Tongue (tissue), 1 donor: ENCODE measurements at regions not wholly inside any gene's neighbourhood (a gene's known extent, or its start where the extent isn't known, plus 50 kb on each side); places are given as distances from the start of the nearest gene placed in this dataset.
A peak's percentile ranks its signal among the peaks of the same experiment; 100 is the strongest.
"Not testable (repeated sequence)": the region's sequence is repeated elsewhere in the genome, so short reads cannot be mapped to it uniquely, and the experiment has no call there.

Experiments used
- DNase-seq: peaks from one replicate; pipeline ENCODE4 v3.0.0-alpha.2; 2015

GRCh38 chr3:166519443-166519842 is 682.2 kb upstream of the BCHE start:
- DNase-seq = no peak

DNA sequence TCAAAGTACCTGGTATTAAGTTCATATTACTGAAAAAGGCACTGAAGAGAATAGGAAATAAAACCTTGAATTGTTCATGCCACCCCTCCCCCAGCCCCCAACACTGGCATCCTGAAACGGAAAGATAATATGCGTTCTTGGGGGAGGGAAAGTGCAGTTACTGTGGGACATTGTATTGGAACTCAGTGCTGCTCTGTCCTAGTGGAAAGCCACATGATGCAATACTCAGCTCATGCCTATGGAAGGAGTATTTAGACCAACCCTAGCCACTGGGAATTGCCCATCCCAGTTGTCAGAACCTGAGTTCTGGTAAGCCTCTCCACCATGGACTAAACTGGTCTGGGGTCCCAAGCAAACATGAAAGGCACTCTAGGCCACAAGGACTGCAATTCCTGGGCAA is 680.8 kb upstream of the BCHE start:
- no peak for DNase-seq

DNA sequence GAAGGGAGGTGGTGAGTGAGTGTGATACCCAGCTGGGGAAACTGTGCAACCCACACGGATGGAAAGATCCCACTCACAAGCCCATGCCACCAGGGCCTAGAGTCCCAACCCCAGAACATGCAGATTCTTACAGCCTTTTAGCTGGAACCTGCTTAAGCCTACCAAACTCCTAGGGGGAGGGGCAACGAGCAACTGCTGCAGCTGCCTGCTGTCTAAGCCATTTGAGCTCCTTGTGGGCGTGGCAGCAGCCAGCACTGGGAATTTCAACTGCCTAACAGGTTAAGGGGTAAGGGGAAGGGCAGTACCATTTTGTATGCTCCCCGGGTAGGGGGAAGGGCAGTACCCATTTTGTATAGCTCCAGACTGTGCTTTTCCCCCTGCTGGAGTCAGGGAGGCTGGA is 673.2 kb upstream of the BCHE start:
- peak; percentile 9 for DNase-seq

- DNase-seq = not testable (repeated sequence)
Observed at GRCh38 chr3:166500420-166500819, 663.2 kb upstream of the BCHE start.

GRCh38 chr3:166499636-166500035 is 662.4 kb upstream of the BCHE start:
- no peak for DNase-seq

GRCh38 chr3:166498446-166498845 is 661.2 kb upstream of the BCHE start:
- DNase-seq = no peak

GRCh38 chr3:166489826-166490225 is 652.6 kb upstream of the BCHE start:
- no peak for DNase-seq

GRCh38 chr3:166488977-166489672 is 651.9 kb upstream of the BCHE start:
- no peak for DNase-seq

DNA sequence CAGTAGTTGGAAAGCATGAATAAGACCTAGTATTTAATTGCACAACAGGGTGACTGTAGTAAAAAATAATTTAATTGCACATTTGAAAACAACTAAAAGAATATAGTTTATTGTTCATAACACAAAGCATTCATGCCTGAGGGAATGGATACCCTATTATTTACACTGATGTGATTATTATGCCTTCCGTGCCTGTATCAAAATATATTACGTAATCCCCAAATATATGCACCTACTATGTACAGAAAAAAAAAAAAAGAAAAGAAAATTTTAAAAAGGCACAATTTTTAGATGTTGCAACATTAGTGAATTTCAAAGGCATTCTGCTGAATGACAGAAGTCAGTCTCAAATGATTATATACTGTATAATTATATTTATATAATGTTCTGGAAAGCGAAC is 647.2 kb upstream of the BCHE start:
- no peak for DNase-seq

GRCh38 chr3:166481340-166481739 is 644.1 kb upstream of the BCHE start:
- no peak for DNase-seq

- no peak for DNase-seq
Observed at GRCh38 chr3:166478356-166478755, 641.1 kb upstream of the BCHE start.

DNA sequence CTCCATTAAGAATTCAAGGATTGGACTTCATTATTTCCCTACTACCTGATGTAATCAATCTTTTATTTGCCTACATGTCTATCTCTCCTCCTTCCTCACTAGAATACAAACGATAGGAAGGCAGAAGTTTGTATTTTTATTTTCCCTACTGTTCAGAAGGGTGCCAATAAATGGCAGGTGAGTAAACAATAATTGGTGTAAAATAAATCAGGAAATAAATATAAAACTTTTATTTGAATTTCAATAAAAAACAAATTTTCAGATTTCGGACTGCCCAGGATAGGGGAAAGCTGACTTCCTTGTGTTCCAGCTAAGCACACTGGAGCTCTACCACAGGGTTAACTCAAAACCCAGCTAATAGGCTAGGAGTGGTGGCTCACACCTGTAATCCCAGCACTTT is 636.3 kb upstream of the BCHE start:
- DNase-seq = no peak

DNA sequence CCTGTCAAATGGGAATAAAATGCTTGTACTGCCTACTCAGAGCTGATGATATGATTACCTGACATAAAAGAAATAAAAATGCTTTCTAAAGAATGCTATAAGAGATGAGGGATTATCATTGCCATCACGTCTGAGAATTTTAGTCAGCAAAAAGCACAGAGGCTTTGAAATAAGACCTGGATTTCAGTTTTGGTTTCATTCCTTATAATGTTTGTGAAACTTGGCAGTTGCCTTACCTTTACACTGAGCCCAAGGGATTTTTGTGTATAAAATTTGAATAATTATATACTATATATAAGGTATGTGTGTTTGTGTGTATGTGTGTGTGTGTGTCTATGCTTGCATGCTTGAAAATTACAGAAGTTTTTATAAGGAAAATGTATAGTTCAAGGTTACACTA is 634.8 kb upstream of the BCHE start:
- DNase-seq = no peak

GRCh38 chr3:166471074-166471767 is 634.0 kb upstream of the BCHE start:
- no peak for DNase-seq

- DNase-seq = peak; percentile 4
Observed at GRCh38 chr3:166462891-166463470, 625.8 kb upstream of the BCHE start.

- no peak for DNase-seq
Observed at GRCh38 chr3:166461626-166462025, 624.4 kb upstream of the BCHE start.

- no peak for DNase-seq
Observed at GRCh38 chr3:166457382-166457781, 620.2 kb upstream of the BCHE start.

DNA sequence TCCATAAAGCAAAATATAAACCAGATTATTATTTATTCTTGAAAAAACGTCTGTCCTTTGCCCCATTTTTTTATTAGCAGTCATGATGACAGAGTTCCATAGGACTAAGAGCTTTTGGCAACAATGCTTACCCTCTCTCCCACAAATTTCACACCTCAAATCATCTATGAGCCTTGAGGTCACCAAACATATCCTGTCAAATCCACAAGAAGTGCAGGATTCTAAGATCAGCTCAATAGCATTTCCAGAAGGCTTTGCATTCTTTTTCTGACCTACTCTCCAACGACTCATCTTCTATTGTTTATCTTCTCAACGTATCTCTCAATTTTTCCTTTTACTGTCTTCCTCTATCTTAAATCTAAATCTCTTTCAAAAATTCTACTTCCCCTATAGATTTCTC is 619.1 kb upstream of the BCHE start:
- no peak for DNase-seq

- DNase-seq = no peak
Observed at GRCh38 chr3:166455744-166456143, 618.5 kb upstream of the BCHE start.

DNA sequence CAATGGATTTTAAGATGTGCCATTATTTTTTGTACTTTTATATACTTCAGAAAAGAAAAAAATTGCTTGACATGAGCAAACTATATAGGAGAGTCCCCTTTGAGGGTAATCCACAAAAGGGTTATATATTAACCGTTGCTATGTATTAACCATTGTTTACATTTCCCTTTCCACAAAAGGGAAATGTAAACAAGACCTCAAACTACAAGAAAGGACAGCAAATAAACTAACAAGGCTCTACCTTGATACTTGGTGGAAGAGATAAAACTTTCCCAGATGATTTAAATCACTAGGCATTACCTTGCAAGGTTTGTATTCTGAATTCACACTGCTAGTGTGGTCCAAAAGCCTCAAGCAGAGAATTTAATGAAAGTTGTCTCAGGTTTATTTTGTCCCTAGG is 616.3 kb upstream of the BCHE start:
- DNase-seq = no peak

- no peak for DNase-seq
Observed at GRCh38 chr3:166451997-166452396, 614.8 kb upstream of the BCHE start.

GRCh38 chr3:166447513-166447912 is 610.3 kb upstream of the BCHE start:
- no peak for DNase-seq

- DNase-seq = no peak
Observed at GRCh38 chr3:166446986-166447385, 609.8 kb upstream of the BCHE start.

GRCh38 chr3:166446291-166446690 is 609.1 kb upstream of the BCHE start:
- DNase-seq = no peak
